Thymus (tissue), 11 donors: ENCODE measurements at regions not wholly inside any gene's neighbourhood (a gene's known extent, or its start where the extent isn't known, plus 50 kb on each side); places are given as distances from the start of the nearest gene placed in this dataset.
A peak's percentile ranks its signal among the peaks of the same experiment; 100 is the strongest.
"Not testable (repeated sequence)": the region's sequence is repeated elsewhere in the genome, so short reads cannot be mapped to it uniquely, and the experiment has no call there.

ENCODE experiments used
- DNase-seq, 9 donors: peaks; one replicate each; pipeline ENCODE4 v3.0.0-alpha.2; 2013; ENCODE audit warnings: low spot score in 9 of 9, low read depth in 6 of 9, missing footprints in 1 of 9
- H3K27ac ChIP-seq, 2 donors: one replicate each; pipeline ENCODE4 v1.5.1; 2013; ENCODE audit warnings: control low read depth in 1 of 2, low read depth in 1 of 2, low read length in 1 of 2, mild to moderate bottlenecking in 1 of 2, moderate library complexity in 1 of 2
- H3K27me3 ChIP-seq, 2 donors: one replicate each; pipeline ENCODE4 v1.5.1; 2013; ENCODE audit warnings: low read length in 1 of 2; ENCODE audit not compliant: control insufficient read depth in 2 of 2, insufficient read depth in 1 of 2
- H3K36me3 ChIP-seq, 2 donors: one replicate each; pipeline ENCODE4 v1.5.1; 2013; ENCODE audit warnings: low read length in 1 of 2, mild to moderate bottlenecking in 1 of 2, moderate library complexity in 1 of 2; ENCODE audit not compliant: control insufficient read depth in 2 of 2, insufficient read depth in 2 of 2
- H3K4me1 ChIP-seq, 2 donors: one replicate each; pipeline ENCODE4 v1.5.1; 2013; ENCODE audit warnings: low read length in 2 of 2; ENCODE audit not compliant: control insufficient read depth in 2 of 2, insufficient read depth in 2 of 2
- H3K4me3 ChIP-seq, 2 donors: one replicate each; pipeline ENCODE4 v1.5.1; 2013; ENCODE audit warnings: low read length in 2 of 2, control low read depth in 1 of 2, mild to moderate bottlenecking in 1 of 2
- H3K9me3 ChIP-seq, 2 donors: one replicate each; pipeline ENCODE4 v1.5.1; 2013; ENCODE audit warnings: low read length in 1 of 2, mild to moderate bottlenecking in 1 of 2; ENCODE audit not compliant: control insufficient read depth in 2 of 2, insufficient read depth in 1 of 2
- WGBS: extraction: QIAGEN DNeasy Blood & Tissue Kit; methylation state at CpG from one replicate; pipeline ENCODE4 v1.1.7; 2013; 5-methylcytosine and 5-hydroxymethylcytosine counted together
- donor health status: healthy.

DNA sequence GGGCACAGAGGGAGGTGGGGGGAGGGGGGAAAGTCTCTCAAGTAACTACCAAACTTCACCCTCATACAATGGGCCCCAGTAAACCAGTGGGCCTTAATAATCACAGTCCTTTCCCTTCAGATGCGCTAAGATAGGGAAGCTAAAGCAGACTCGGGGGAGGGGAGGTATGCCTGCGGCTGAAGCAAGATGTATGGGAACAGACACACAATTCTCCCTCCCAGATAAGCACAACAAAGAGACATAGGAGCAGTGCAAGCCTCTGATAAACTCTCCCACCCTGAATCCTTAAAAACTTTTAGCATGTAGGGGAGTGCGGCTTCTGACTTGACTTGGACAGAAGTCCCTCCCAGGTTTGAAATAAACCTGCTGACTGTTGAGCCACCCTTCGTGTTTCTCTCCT lies 54.7 kb downstream of the PROP1 start:
- not testable (repeated sequence) for H3K27ac ChIP-seq, H3K36me3 ChIP-seq, H3K9me3 ChIP-seq, H3K4me3 ChIP-seq, DNase-seq
- peaks cover 3 to 20% of the 10 kb centered on the region in 2 donors for H3K4me1 ChIP-seq
- H3K27me3 ChIP-seq, result peaks cover 0 to 26% of the 10 kb centered on the region in 2 donors
- 90% methylated on average over 5 of the region's 5 CpGs for WGBS

GRCh38 chr5:177939246-177940171 lies 56.5 kb downstream of the PROP1 start:
- H3K27ac ChIP-seq, H3K9me3 ChIP-seq, H3K36me3 ChIP-seq, DNase-seq: not testable (repeated sequence)
- peak overlapping the region in 1 of 2 donors; percentile 35 for H3K4me3 ChIP-seq
- peaks cover 0 to 26% of the 10 kb centered on the region in 2 donors for H3K27me3 ChIP-seq
- peaks cover 3 to 20% of the 10 kb centered on the region in 2 donors for H3K4me1 ChIP-seq
- WGBS, result 12% methylated on average over 79 of the region's 79 CpGs

DNA sequence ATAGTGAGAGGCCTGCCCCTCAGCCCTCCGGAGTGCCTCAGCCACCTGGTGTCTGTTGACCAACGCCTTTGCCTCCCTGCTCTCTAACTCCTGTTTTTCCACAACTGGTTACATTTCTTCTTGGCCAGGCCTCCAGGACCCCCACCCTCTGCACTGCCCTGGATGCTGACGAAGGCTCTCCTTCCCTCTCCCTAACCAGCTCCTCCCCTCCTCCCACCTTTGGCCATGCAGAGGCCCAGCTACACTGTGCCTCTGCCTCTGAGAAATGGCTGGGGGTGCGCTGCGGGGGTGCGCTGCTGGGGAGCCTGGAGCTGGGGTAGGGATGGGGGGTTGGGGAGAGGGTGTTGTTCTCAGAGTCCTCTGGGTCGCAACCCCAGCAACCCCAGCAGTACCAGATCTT lies 57.3 kb downstream of the PROP1 start:
- not testable (repeated sequence) for H3K9me3 ChIP-seq, H3K36me3 ChIP-seq, H3K27ac ChIP-seq, DNase-seq
- Histone ChIP-seq H3K27me3 (peaks cover 0 to 24% of the 10 kb centered on the region in 2 donors), H3K4me3 (peak overlapping the region in 1 of 2 donors; percentile 35), H3K4me1 (peaks cover 3 to 20% of the 10 kb centered on the region in 2 donors)
- 48% methylated on average over 7 of the region's 7 CpGs for WGBS

DNA sequence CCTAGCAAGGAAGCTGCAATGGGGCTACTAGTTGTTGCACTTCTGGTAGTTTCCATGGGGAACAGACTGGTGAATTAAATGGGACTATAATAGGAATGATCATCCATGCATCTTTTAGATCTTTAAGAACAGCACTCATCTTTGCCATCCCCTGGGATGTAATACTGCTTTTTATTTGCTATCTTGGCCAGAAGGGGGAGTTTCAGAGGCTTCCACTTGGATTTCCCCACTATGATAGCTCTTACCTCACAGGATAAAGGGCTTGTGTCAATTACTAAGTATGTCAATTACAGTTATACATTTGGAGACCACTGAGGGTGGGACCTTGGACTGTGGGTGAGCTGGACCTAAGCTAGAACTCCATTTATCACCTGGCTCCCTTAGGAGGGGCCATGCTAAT lies 61.8 kb downstream of the PROP1 start:
- not testable (repeated sequence) for H3K36me3 ChIP-seq, H3K27ac ChIP-seq, H3K4me1 ChIP-seq, DNase-seq, H3K9me3 ChIP-seq, H3K4me3 ChIP-seq
- H3K27me3 ChIP-seq, result peaks cover 0 to 14% of the 10 kb centered on the region in 2 donors

- not testable (repeated sequence) for DNase-seq, H3K27ac ChIP-seq
- 87% methylated on average over 19 of the region's 19 CpGs for WGBS
Measured at GRCh38 chr5:177930269-177931022, 65.6 kb downstream of the PROP1 start.

DNA sequence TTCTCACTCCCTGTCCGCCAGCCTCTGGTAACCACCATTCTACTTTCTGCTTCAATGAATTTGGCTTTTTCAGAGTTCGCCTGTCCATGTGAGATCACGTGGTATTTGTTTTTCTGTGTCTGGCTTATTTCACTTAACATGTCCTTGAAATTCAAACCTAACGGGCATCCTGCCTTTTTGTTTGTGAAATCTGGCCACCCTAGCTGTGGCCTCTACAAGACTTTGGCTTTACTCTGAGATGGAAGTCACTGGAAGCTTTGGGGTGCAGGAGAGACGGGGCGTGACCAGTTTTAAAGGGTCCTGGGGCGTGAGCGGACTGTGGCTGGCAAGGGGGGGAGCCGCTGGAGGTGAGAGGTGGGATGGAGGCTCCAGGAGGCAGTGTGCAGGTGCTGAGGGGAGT lies 66.4 kb downstream of the PROP1 start:
- not testable (repeated sequence) for H3K9me3 ChIP-seq, H3K4me3 ChIP-seq, H3K27me3 ChIP-seq, DNase-seq, H3K36me3 ChIP-seq, H3K4me1 ChIP-seq, H3K27ac ChIP-seq
- WGBS, result 90% methylated on average over 9 of the region's 9 CpGs

More at GRCh38 chr5:177930269-177931022, 65.6 kb downstream of the PROP1 start:
- H3K4me1 ChIP-seq, H3K4me3 ChIP-seq, H3K27me3 ChIP-seq, H3K36me3 ChIP-seq, H3K9me3 ChIP-seq: not testable (repeated sequence)

- no CpG with 5 or more reads among the region's 4 CpGs for WGBS
Measured at GRCh38 chr5:177927500-177927899, 68.5 kb downstream of the PROP1 start.

GRCh38 chr5:177924577-177924976 lies 71.5 kb downstream of the PROP1 start:
- H3K36me3 ChIP-seq, H3K27me3 ChIP-seq, H3K4me1 ChIP-seq, DNase-seq, H3K9me3 ChIP-seq, H3K27ac ChIP-seq, H3K4me3 ChIP-seq: not testable (repeated sequence)
- 100% methylated on average over 2 of the region's 11 CpGs for WGBS

More at GRCh38 chr5:177927500-177927899, 68.5 kb downstream of the PROP1 start:
- DNase-seq, H3K4me3 ChIP-seq, H3K36me3 ChIP-seq, H3K27ac ChIP-seq, H3K27me3 ChIP-seq, H3K4me1 ChIP-seq, H3K9me3 ChIP-seq: not testable (repeated sequence)

GRCh38 chr5:177923837-177924236 lies 72.2 kb downstream of the PROP1 start:
- not testable (repeated sequence) for H3K4me1 ChIP-seq, H3K27me3 ChIP-seq, DNase-seq, H3K36me3 ChIP-seq, H3K27ac ChIP-seq, H3K9me3 ChIP-seq, H3K4me3 ChIP-seq
- WGBS, result 42% methylated on average over 3 of the region's 4 CpGs
